GM11168 (cell line): ENCODE measurements at regions not wholly inside any gene's neighbourhood (a gene's known extent, or its start where the extent isn't known, plus 50 kb on each side); places are given as distances from the start of the nearest gene placed in this dataset.

Experiments
- in situ Hi-C: fragments of 300-500 bp; cut with MboI; formaldehyde crosslinking; loops from one replicate; pipeline ENCODE4 v1.12.0; 2022; ENCODE audit warnings: low sequenced_read_pairs; ENCODE audit not compliant: unreplicated experiment

DNA sequence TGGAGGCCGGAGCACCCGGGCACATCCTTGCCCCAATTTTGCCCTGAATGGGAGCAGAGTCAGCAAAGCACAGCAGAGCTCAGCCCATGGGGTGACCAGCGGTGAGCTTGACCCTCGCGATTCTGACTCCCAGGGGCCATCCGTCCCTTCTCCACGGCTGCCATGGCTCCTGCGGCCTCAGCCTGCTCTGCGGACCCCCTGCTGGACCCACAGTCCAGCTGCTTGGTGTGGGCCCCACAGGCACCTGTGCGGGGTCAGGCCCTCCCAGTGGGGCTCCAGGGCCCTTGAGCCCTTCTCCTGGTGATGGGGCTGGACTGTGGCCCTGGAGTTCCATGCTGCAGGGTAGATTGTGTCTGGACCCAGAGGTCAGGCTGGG lies 144.2 kb downstream of the ENGASE start:
- in situ Hi-C loops = no loop called here

DNA sequence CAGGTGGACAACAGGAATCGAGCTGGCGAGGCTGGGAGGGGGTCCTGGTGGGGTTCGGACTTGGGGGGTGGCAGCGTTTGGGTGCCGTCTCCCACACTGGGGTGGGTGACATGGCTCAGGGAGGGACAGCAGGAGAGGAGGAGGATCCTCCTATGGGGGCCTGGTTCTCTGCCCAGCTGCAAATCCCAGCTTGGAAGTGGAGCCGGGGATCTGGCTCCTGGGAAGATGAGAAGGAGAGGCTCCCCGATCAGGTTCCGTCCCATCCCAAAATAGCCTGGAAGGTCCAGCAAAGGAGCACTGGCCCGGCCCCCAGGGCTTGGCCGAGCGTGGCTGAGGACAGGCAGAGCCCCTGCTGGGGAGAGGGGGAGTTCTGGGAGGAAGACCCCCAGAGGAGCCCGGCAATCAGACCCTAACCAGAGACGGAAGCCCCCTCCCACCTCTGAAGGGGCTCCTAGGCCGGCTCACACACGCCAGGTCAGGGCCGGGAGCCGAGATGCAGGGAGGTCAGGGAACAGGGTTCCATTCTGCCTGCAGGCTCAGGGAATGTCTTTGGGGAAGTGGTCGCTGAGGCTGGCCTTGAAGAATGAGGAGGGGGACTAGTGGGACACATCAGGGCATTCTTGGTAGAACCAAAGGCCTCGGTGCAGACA lies 143.7 kb downstream of the ENGASE start:
- in situ Hi-C loops = no loop called here

DNA sequence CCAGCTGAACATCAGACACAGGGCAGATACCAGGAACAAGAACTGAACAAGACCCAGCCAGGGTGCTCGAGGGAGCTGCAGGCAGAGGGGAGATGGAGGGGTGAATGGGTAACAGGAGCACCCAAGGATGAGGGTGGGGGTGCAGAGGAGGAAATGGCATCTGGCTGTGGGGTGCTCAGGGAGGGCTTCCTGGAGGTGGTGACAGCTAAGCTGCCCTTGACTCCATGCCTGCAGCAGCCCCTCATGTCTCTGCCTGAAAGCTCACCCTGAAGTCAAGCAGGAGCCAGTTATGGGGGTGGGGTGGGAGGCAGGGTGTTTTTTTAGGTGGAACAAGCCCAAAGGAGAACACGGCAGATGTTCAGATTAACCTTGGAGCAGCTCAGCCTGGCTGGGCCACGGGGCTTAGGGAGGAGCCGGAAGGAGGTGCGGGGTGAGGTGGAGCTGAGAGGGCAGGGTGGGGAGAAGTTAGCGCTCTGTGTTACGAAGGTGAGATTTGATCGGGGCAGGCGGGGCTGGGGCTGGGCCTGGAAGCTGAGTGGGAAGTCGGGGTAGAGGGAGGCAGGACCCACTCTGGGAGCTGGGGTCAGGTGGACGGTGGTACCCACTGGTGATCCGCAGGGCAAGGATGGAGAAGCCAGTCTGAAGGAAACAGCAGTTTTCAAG lies 143.0 kb downstream of the ENGASE start:
- in situ Hi-C loops = no loop called here

DNA sequence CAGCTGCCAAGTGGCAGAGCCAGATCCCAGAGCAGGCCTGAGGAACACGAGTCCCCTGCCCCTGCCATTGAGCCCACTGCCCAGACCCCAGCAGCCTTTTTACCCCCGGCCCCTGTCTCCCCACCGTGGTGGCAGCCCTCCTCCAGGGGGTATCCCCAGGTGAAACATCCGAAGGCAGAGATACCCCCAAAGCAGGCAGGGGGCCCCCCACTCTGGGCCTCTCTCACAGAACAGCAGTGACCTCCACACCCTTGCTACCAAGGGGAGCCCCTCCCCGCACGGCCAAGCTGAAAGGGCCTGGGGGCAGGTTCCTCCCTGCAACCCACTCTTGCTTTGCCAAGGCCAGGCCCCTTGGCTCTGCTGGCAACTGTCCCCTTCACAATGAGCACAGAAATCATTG lies 142.2 kb downstream of the ENGASE start:
- in situ Hi-C loops = no loop called here

DNA sequence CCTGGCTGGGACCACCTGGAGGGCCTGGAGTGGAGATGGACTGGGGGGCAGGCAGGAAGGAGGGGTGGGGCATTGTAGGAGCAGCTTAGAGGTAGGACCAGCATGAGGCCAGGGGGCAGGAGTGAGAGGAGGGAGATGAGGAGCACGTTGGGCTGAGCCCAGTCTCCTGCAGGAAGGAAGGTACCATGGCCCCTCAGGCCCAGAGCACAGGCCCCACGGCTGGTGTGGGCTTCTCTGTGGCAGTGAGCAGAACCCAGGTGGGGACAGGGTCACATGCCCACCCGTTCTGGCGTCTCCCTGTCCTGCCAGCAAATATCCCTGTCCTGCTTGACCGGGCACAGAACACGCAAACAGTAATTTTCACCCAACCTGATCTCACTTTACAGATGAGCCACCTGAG lies 141.8 kb downstream of the ENGASE start:
- in situ Hi-C loops = no loop called here

DNA sequence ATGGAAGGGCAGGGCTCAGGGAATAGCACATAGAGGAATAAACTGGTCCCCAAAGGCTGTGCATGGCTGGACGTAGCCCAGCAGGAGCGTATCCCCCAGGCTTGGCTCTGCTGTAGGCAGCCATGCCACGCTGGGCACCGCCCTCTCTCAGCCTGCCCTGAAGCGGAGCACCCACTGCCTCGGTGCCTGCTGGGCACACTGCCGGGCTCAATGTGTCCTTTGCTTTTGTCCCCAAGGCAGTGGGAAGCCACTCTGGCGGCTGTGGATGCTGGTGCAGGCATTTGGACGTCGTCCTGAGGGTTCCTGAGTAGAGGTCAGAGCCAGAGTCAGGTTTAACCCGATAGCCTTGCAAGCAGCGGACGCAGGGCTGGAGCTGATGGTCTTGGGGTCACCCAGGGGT lies 141.0 kb downstream of the ENGASE start:
- in situ Hi-C loops = no loop called here

DNA sequence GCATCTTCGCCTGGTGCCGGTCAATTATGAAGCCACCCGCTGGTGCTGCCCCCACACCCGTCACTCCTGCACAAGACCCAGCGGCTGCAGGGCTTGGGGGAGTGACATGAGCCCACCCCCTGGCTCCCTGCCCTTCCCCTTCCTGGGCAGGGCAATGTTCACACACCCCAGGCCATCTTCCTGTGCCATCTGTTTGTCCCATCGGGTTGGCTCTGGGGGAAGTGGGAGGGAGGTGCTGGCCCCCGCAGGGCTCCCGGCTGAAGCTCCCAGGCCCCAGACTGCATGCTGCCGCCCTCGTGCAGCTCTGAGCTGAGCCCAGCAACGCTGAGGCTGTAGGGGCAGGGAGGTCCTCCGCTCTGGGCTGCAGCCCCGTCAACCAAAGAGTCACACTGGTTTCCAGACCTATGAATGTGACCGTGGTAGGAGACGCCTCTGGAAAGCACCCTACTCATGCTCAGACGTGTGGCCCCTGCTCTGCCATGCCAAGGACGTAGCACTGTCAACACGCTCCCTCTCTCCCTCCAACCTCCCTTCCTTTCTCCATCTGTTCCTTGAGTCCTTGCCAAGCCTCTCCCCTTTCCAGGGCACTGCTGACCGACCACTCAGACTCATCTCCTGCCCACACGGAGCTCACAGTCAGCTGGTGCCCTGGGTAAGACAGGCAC lies 140.4 kb downstream of the ENGASE start:
- in situ Hi-C loops = no loop called here

DNA sequence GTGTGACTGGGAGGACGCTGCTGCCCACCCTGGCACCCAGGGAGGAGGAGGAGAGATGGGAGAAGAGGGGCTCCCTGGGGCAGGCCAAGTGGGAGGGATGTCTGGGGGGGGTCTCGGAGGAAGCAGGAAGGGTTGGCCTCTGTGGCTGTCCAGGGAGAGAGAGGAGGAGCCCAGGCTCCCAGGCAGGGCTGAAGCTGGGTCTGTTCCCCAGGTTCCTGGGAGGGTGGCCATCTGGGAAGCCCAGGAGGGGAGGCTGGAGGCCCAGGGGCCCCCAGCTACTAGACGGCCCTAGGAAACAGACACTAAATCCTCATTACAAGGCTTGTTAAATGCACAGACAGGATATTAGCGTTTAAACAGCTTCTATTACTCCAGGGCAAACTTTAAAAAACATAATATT lies 139.8 kb downstream of the ENGASE start:
- in situ Hi-C loops = no loop called here

DNA sequence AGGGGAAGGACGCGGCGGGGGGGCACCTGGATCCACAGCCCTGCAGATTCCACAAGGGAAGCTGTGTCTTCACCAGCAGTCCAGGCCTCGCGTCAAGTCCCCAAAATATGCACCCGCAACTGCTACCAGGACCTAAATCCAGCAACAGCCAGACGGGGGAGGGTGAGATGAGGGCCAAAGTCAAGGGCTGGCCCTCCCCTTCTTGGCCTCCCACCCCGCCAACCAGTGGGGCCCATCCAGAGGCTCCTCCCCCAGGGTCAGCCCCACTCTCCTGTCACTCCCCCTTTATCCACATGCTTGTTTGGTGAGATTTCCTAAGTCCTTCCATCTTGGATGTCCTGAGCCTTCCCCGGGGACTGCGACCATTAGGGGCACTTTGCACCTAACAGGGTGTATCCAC lies 138.7 kb downstream of the ENGASE start:
- in situ Hi-C loops = no loop called here

DNA sequence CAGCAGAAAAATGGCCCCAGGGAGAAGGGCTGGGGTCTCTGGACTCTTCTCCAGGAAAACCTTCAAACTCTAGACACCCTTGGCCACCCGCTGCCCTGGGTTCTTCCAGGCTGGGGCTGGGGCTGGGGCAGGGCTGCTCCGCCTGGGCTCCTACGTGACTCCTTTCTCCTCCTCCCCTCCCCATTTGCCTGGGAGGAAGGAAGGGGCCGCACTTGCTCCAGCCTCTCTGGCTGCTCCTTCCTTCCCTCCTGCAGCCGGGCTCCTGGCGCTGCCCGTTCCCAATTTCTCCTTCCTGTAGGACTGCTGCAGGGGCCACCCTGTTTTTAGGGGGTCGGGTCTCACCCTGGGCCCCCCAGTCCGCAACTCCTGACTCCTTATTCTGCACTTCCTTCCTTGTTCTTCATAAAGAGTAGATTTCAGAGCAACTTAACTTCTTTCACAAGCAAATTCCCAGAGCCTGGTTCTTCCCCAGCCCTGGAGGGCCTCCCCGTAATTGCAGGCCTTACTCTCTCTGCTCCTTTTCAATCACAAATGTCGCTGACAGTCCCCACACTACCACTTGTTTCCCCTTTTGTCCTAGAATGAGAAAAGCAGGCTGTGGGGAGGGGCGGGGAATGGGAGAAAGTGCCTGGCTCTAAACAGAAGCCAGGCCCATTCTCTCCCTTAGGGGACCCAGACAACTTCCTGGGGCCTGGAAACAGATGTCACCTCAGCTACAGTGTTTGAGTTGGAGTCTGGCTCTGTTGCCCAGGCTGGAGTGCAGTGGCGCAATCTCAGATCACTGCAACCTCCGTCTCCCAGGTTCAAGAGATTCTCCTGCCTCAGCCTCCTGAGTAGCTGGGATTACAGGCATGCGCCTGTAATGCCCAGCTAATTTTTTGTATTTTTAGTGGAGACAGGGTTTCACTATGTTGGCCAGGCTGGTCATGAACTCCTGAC lies 137.8 kb downstream of the ENGASE start:
- in situ Hi-C loops = no loop called here

DNA sequence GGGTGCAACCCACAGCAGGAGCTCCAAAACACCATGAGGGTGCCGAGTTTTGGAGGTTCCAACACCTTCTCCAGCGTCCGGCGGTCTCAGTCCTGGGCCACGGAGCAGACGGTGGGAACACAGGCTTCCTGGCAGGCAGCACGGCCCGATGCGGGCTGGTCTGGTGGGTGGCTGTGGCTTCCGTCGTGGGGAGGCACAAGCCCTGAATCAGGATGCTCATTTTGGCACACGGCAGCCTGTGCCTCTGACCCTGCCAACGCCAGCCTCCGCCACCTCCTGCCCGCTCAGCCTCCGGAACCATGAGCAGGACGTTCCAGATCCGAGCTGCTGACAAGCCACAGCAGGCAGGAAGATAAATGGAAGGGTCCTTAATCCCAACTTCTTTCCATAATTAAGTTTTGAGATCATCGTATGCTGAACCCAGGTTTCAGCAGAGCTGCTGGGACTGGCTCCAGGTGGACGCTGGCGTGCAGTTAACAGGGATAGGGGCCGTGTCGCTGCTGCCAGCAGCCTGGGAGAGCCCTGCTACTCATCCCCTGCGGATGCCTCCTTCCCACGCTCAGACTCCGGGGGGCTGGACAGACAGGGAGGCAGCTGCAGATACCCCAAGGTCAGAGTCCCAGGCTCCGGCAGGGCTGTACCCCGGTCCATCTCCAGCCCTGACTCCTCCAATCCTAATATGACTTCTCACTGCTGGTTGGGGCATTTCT lies 136.6 kb downstream of the ENGASE start:
- in situ Hi-C loops = no loop called here

DNA sequence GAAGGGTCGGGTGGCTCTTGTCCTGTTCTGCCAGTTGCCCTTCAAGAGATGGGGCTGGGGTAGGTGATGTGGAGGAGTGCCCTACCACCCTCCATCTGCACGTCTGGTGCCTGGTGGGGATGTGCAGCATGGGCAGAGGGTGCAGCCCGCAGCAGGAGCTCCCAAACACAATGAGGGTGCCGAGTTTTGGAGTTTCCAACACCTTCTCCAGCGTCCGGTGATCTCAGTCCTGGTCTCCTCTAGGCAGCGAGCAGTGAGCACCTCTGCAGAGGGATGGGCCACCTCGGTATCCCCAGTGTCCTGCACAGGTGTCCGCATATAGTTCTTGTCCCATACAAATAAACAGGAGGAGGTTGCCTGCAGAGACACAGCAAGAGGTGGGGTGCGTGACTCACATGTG lies 136.0 kb downstream of the ENGASE start:
- in situ Hi-C loops = no loop called here

DNA sequence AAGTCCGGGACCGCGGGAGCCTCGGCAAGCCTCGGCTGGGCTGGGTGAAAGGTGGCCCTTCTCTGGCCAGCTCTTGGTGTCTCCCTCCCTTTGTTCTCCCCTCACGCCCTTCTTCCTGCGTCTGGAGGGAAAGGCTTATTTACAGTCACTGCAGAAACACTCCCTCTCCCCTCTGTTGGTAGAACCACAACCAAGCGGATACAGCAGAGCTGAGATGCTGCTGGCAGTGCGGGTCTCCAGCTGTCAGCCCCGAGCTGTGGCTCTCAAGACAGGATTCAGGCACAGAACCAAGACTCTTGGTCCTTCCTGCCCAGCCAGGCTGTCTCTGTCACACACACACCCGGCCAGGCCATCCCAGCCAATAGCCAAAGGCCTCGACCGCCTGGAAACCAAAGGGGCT lies 133.3 kb downstream of the ENGASE start:
- in situ Hi-C loops = no loop called here

DNA sequence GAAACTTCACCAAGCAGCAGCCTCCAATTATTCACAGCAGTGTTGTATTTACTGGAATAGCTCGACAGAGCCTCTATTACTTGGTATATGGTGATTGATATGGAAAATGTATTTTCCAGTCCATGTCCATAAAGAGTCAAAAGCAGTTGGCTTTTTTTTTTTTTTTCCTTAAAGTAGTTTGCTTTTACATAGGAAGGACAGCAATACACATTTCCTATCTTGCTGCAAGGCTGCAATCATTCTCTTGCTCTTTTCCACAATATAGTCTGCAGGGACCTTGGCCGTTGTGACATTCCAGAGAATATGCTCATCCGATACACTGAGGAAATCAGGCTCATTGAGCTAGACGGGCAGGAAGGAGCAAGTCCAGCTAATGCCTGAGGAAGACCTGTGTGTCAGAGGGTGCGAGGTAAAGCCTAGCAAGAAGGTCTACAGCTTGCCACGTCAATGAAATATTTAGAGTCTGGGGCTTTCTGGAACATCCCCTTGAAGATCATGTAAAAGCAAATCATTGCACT lies 131.1 kb downstream of the ENGASE start:
- in situ Hi-C loops = no loop called here

DNA sequence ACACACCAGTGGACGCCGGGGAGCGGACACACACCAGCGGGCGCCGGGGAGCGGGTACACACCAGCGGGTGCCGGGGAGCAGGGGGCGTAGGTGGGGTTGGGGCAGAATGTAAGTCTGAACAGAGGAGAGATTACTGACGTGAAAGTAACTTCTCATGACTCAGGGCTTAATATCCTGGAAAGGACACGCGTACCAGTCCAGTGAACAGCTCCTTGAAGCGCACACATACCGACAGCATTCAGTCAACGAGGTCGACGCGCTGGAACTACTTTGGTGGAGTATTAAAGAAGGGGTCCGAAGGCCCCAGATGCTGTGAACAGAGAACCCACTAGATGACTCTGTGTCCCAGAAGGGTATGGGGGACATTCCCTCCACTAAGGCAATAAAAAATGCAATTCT lies 129.6 kb downstream of the ENGASE start:
- in situ Hi-C loops = no loop called here

DNA sequence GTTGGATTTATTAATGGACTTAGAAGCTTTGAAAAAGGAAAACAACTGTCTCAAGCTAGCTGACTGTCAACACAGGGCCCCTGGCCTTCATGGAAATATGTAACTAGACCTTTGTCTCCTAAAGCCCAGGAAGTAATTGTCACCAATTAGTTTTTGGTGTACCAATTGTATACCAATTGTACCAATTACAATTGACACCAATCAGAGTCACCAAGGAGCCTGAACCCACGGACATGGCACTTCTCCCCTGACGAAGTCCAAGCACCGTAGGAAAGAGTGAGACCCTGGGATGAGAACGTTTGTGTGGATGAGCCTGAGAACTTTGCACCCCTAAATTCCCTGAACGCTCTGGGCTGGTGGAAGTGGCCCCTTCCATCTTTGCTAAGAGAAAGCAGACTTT lies 129.0 kb downstream of the ENGASE start:
- in situ Hi-C loops = no loop called here

DNA sequence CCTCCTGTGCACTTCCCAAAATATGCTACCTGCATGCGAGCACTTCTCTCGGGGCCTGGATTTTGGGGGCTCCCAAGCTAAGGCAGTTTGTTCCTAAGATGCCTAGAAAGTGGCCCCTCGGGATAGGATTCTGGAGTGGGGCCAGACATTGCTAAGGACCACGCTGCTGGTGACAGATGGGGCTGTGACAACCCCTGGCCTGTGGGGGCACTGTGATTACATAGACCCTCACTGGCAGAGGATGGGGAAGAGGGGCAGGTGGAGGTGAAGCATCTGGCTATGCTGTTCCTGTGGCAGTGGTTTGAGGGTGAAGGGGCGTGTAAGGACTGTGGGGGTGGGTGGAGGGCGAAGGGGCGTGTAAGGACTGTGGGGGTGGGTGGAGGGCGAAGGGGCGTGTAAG lies 128.4 kb downstream of the ENGASE start:
- in situ Hi-C loops = no loop called here

DNA sequence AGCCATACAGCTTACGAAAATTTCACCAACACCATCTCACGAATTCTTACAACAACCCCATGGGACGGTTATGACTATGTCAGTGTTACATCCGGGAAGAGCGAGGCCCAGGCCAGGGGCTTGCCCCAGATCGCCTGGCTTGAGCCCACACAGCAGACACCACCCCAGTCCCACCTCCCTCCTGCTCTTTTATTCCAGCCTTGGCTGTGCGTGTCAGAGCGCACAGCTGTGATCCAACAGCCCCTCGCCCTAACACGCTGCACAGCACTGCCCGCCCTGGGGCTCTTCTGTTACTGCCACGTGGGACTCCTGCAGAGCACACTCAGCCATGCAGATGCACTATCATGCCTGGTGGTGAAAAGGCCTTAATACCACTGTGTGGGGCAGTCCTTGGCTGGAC lies 127.9 kb downstream of the ENGASE start:
- in situ Hi-C loops = no loop called here

DNA sequence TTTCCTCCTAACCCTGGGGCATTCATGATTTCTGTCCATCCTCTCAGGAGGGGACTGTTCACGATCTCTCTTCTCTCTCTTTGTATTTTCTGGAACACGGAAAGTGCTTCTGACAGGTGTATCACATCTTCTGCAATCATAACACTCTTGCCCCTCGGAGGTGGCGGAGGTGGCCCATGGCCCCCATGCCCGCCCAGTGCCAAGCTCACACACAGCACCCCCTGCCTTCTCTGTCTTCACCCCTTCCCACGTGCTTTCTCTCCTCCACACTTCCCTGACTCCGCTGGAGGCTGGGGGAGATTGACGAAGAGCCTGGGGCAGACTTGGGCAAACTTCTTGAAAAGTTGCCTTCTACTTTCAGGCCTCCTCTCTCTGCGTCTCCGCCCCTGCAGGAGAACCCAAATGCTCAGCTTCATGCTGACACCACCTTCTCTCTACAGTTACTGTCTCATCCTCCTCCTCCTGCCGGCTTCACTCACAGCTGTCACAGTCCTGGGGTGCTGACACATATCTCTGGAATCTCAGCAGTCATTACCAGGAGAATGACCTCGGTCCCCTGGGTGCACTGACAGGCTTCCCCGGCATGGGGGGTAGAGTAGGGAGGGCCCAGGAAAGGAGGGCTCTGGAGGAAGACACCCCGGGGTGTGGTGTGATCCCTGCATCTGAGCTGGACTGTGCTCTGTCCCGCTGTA lies 127.1 kb downstream of the ENGASE start:
- in situ Hi-C loops = no loop called here
